ENCODE measurements at regions not wholly inside any gene's neighbourhood (a gene's known extent, or its start where the extent isn't known, plus 50 kb on each side); places are given as distances from the start of the nearest gene placed in this dataset.
"Not testable (repeated sequence)": the region's sequence is repeated elsewhere in the genome, so short reads cannot be mapped to it uniquely, and the experiment has no call there.

- DNase-seq (ENCODE audit: low read depth, low spot score) = no peak
These were observed 97.5 kb downstream of the SH3YL1 start for GRCh38 chr2:166381-166780.

- no peak for DNase-seq (ENCODE audit: low read depth, low spot score)
These were observed 98.3 kb downstream of the SH3YL1 start for GRCh38 chr2:165530-165929.

GRCh38 chr2:162473-163382, 101.1 kb downstream of the SH3YL1 start:
- no peak for DNase-seq (ENCODE audit: low read depth, low spot score)

- no peak for DNase-seq (ENCODE audit: low read depth, low spot score)
These were observed 102.1 kb downstream of the SH3YL1 start for GRCh38 chr2:161729-162128.

GRCh38 chr2:151553-152334, 105.4 kb upstream of the FAM110C start:
- DNase-seq (ENCODE audit: low read depth, low spot score) = peak; percentile 89

- no peak for DNase-seq (ENCODE audit: low read depth, low spot score)
These were observed 99.1 kb upstream of the FAM110C start for GRCh38 chr2:145407-145806.

GRCh38 chr2:141611-142010, 95.3 kb upstream of the FAM110C start:
- DNase-seq (ENCODE audit: low read depth, low spot score) = no peak

- DNase-seq (ENCODE audit: low read depth, low spot score) = peak; percentile 28
These were observed 90.4 kb upstream of the FAM110C start for GRCh38 chr2:136666-137065.

GRCh38 chr2:133675-134593, 87.6 kb upstream of the FAM110C start:
- DNase-seq (ENCODE audit: low read depth, low spot score) = no peak

- DNase-seq (ENCODE audit: low read depth, low spot score) = not testable (repeated sequence)
These were observed 80.5 kb upstream of the FAM110C start for GRCh38 chr2:126769-127168.

GRCh38 chr2:124241-124880, 78.1 kb upstream of the FAM110C start:
- DNase-seq (ENCODE audit: low read depth, low spot score) = no peak

- no peak for DNase-seq (ENCODE audit: low read depth, low spot score)
These were observed 70.6 kb upstream of the FAM110C start for GRCh38 chr2:116953-117352.

- DNase-seq (ENCODE audit: low read depth, low spot score) = peak; percentile 28
These were observed 69.0 kb upstream of the FAM110C start for GRCh38 chr2:115303-115702.

GRCh38 chr2:114616-115015, 68.3 kb upstream of the FAM110C start:
- no peak for DNase-seq (ENCODE audit: low read depth, low spot score)

- no peak for DNase-seq (ENCODE audit: low read depth, low spot score)
These were observed 63.7 kb upstream of the FAM110C start for GRCh38 chr2:109998-110397.

GRCh38 chr2:108920-109809, 62.9 kb upstream of the FAM110C start:
- DNase-seq (ENCODE audit: low read depth, low spot score) = no peak

- no peak for DNase-seq (ENCODE audit: low read depth, low spot score)
These were observed 54.7 kb upstream of the FAM110C start for GRCh38 chr2:101016-101415.

Data from iPS DF 19.7 (cell line).